ENCODE measurements at regions not wholly inside any gene's neighbourhood (a gene's known extent, or its start where the extent isn't known, plus 50 kb on each side); places are given as distances from the start of the nearest gene placed in this dataset.
"Not testable (repeated sequence)": the region's sequence is repeated elsewhere in the genome, so short reads cannot be mapped to it uniquely, and the experiment has no call there.

DNA sequence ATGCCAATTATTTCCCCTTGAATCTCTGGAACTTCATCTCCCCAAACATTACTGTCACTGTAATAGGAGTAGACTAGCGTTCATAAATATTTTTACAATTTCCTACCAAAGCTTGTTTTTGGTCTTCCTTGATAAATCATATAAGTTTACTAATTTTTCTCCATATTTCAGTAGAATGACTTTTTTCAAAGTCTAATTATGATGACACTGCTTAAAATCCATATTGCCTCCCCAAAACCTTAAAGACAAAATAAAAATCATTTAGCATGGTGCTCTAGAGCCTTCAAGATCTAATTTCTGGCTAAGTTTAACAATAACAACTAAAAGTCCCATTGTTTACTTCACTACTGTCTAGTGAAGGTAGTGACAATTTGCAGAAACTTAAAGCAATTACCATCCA is 474.2 kb upstream of the CHRM3 start:
- no peak for DNase-seq (ENCODE audit: low read depth)
- no peak overlapping the region for H3K4me3 ChIP-seq (ENCODE audit: low read depth, low read length)
- TF ChIP-seq, protein P1, sequence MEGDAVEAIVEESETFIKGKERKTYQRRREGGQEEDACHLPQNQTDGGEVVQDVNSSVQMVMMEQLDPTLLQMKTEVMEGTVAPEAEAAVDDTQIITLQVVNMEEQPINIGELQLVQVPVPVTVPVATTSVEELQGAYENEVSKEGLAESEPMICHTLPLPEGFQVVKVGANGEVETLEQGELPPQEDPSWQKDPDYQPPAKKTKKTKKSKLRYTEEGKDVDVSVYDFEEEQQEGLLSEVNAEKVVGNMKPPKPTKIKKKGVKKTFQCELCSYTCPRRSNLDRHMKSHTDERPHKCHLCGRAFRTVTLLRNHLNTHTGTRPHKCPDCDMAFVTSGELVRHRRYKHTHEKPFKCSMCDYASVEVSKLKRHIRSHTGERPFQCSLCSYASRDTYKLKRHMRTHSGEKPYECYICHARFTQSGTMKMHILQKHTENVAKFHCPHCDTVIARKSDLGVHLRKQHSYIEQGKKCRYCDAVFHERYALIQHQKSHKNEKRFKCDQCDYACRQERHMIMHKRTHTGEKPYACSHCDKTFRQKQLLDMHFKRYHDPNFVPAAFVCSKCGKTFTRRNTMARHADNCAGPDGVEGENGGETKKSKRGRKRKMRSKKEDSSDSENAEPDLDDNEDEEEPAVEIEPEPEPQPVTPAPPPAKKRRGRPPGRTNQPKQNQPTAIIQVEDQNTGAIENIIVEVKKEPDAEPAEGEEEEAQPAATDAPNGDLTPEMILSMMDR (IDR thresholded peaks at IDR 0.05; ENCODE audit: insufficient read depth, low read depth, low read length): no peak

DNA sequence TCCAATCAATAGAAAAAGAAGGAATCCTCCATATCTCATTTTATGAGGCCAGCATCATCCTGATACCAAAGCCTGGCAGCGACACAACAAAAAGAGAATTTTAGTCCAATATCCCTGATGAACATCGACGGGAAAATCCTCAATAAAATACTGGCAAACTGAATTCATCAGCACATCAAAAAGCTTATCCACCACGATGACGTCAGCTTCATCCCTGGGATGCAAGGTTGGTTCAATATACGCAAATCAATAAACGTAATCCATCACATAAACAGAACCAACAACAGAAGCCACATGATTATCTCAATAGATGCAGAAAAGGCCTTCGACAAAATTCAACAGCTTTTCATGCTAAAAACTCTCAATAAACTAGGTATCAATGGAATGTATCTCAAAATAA is 483.6 kb upstream of the CHRM3 start:
- not testable (repeated sequence) for DNase-seq (ENCODE audit: low read depth); H3K4me3 ChIP-seq (ENCODE audit: low read depth, low read length)

DNA sequence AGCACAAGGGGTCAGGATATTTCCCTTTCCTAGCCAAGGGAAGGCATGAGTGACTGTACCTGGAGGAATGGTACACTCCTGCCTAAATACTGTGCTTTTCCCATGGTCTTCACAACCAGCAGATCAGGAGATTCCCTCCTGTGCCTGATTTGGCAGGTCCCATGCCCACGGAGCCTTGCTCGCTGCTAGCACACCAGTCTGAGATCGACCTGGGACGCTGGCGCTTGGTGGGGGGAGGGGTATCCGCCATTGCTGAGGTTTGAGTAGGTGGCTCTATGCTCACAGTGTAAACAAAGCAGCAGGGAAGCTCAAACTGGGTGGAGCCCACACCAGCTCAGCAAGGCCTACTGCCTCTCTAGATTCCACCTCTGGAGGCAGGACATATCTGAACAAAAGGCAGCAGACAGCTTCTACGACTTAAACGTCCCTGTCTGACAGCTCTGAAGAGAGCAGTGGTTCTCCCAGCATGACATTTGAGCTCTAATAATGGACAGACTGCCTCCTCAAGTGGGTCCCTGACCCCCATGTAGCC is 486.0 kb upstream of the CHRM3 start:
- no peak for DNase-seq (ENCODE audit: low read depth)
- TF ChIP-seq, protein P1 (IDR thresholded peaks at IDR 0.05; ENCODE audit: insufficient read depth, low read depth, low read length): no peak
- no peak overlapping the region for H3K4me3 ChIP-seq (ENCODE audit: low read depth, low read length)

DNA sequence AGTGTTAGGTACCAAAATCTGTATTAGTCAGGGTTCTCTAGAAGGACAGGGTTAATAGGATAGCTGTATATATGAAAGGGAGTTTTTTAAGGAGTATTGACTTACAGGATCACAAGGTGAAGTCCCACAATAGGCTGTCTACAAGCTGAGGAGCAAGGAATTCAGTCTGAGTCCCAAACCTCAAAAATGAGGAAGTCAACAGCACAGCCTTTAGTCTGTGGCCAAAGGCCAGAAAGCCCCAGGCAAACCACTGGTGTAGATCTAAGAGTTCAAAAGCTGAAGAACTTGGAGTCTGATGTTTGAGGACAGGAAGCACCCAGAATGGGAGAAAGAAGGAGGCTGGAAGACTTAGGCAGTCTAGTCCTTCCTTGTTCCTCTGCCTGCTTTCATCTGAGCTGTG is 487.5 kb upstream of the CHRM3 start:
- no peak overlapping the region for H3K4me3 ChIP-seq (ENCODE audit: low read depth, low read length)
- TF ChIP-seq, protein P1 (IDR thresholded peaks at IDR 0.05; ENCODE audit: insufficient read depth, low read depth, low read length): no peak
- DNase-seq (ENCODE audit: low read depth): no peak

DNA sequence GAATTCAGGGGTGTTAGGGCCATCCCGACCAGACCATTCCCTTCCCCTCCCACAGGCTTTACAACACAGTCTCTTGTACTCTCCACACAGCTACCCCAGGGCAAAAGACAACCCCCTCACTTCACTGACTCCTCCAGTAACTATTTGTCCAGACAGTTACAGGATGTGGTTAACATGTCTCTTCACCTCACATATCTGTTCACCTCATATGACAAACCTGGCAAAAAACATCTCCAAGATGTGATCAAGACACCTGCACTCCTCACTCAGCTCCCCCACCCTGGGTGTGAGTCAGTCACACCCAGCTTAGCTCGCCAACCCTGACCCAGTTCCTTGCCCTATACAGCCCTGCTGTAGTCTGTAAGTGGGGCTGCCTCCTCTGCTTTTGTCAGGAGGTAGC is 490.5 kb upstream of the CHRM3 start:
- TF ChIP-seq, protein P1 (IDR thresholded peaks at IDR 0.05; ENCODE audit: insufficient read depth, low read depth, low read length): no peak
- no peak for DNase-seq (ENCODE audit: low read depth)
- no peak overlapping the region for H3K4me3 ChIP-seq (ENCODE audit: low read depth, low read length)

DNA sequence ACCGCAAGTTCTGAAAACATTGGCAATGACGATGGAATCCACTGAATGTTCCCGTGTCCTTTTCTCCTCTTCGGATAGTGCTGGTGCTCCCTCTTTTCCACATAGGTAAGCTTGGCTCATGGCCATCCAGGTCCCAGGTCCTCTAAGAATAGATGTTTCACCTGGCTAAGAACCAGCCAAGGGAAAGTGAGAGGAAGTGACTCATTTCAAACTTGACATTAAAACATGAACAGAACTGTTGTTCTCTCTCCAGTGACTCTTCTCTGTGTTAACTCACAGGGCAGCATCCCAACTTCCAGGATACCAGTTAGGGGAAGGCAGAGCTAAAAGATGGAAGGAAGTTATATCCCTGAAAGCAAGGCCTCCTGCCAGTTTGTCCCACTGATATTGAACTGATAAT is 493.8 kb upstream of the CHRM3 start:
- DNase-seq (ENCODE audit: low read depth): no peak
- TF ChIP-seq, protein P1 (IDR thresholded peaks at IDR 0.05; ENCODE audit: insufficient read depth, low read depth, low read length): no peak
- H3K4me3 ChIP-seq (ENCODE audit: low read depth, low read length): no peak overlapping the region

GRCh38 chr1:238861342-238862066 is 524.9 kb upstream of the CHRM3 start:
- DNase-seq (ENCODE audit: low read depth): no peak
- TF ChIP-seq, protein P1 (IDR thresholded peaks at IDR 0.05; ENCODE audit: insufficient read depth, low read depth, low read length): no peak
- no peak overlapping the region for H3K4me3 ChIP-seq (ENCODE audit: low read depth, low read length)
